ENCODE measurements at regions not wholly inside any gene's neighbourhood (a gene's known extent, or its start where the extent isn't known, plus 50 kb on each side); places are given as distances from the start of the nearest gene placed in this dataset.

GRCh38 chr22:48224332-48224731, 1461.9 kb downstream of the TBC1D22A start:
- DNase-seq (ENCODE audit: low read depth in 2 of 2), result no peak

GRCh38 chr22:48223488-48224190, 1461.2 kb downstream of the TBC1D22A start:
- DNase-seq (ENCODE audit: low read depth in 2 of 2), result no peak

GRCh38 chr22:48222742-48223487, 1460.5 kb downstream of the TBC1D22A start:
- no peak for DNase-seq (ENCODE audit: low read depth in 2 of 2)

- no peak for DNase-seq (ENCODE audit: low read depth in 2 of 2)
Observed at GRCh38 chr22:48218889-48219420, 1456.5 kb downstream of the TBC1D22A start.

- no peak for DNase-seq (ENCODE audit: low read depth in 2 of 2)
Observed at GRCh38 chr22:48217596-48217995, 1455.1 kb downstream of the TBC1D22A start.

DNA sequence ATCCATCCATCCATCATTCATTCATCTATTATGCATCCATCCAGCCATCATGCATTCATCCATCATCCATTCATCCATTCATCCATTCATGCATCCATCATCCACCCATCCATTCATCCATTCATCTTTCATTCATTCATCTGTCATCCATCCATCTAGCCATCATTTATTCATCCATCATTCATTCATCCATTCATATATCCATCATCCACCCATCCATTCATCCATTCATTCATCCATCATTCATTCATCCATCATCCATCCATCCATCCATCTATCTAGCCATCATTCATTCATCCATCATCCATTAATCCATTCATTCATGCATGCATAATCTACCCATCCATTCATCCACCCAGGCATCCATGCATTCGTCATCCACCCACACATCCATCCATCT, 1450.3 kb downstream of the TBC1D22A start:
- DNase-seq (ENCODE audit: low read depth in 2 of 2), result no peak

DNA sequence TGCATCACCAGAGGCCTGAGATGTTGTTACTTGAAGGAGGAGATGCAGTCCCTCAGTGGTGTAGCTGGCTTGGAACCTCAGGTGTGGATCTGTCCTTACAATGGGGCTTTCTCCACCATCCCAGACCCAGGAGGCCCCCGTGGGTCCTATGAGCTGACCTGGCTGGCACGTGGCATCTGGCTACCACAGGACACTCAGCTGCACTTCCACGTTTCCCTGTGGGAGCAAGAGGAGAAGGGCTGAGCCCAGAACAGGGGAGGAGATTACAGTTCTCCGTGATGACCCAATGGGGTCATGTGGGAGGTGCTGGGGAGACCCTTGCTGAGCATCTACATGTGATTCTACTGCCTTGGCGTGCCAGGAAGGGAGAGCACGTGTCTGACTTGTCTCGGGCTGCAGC, 1448.4 kb downstream of the TBC1D22A start:
- DNase-seq (ENCODE audit: low read depth in 2 of 2), result no peak

GRCh38 chr22:48210198-48210580, 1447.7 kb downstream of the TBC1D22A start:
- DNase-seq (ENCODE audit: low read depth in 2 of 2), result no peak

GRCh38 chr22:48209473-48210197, 1447.2 kb downstream of the TBC1D22A start:
- no peak for DNase-seq (ENCODE audit: low read depth in 2 of 2)

- no peak for DNase-seq (ENCODE audit: low read depth in 2 of 2)
Observed at GRCh38 chr22:48208894-48209293, 1446.4 kb downstream of the TBC1D22A start.

DNA sequence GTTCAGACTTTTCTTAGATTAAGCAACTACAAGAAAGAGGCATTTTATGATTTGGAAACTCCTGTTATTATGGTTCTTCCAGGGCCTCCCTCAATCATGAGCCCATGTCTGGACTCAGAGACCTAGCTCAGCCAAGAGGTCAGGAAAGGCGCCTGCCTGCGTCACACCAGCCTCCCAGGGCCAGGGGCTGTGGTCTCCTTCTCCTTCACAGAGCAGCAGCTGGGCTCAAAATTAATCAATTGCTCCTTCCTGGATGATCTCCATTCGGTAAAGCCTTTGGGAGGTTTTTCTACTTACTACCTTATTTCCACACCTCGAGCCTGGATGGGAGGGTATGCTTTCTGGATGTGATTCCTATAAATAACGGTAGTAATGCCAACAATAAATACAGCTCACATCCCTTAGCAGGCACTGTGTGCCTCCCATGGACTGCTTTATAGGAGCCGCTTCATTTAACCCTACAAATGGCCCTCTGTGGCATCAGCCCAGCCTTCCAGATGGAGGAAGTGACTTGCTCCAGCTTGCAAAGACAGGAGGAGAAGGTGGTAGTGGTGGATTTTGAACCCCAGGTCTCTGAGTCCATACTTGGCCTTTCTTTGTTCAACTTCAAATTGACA, 1445.6 kb downstream of the TBC1D22A start:
- DNase-seq (ENCODE audit: low read depth in 2 of 2), result no peak

- no peak for DNase-seq (ENCODE audit: low read depth in 2 of 2)
Observed at GRCh38 chr22:48205790-48206189, 1443.3 kb downstream of the TBC1D22A start.

DNA sequence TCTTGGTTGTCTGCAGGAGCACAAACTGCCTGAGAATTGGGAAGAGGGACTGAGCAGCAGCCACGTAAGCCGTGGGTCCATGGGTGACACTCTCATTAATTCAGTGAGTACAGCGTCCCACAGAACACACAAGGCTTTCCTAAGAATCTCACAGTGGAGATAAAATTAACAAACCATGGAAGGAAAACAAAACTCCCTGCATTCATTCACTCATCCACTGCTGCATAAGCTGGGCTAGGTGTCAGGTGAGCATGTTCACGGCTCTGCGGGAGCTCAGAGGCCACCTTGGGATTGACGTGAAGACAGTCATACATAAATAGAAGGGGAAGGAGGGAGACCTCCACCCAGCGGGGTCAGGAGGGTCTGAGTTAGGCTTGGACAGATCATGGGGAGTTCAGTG, 1442.7 kb downstream of the TBC1D22A start:
- DNase-seq (ENCODE audit: low read depth in 2 of 2), result no peak

DNA sequence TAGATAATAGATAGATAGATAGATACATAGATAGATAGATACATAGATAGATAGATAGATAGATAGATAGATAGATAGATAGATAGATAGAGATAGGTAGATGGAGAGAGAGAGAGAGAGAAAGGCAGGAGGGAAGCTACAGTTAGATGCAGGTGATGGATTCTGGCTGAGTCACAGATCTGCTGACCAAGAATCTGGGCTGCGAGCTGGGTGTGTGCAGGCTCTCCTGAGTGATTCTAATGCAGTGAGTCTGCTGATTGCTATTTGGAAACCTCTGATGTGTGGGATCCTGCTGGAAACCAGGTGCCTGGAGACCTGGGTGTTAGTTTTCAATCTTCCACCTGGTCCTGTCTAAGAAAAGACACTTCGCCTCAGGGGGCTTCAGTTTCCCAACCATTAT, 1441.8 kb downstream of the TBC1D22A start:
- DNase-seq (ENCODE audit: low read depth in 2 of 2), result no peak

GRCh38 chr22:48199667-48200066, 1437.2 kb downstream of the TBC1D22A start:
- DNase-seq (ENCODE audit: low read depth in 2 of 2), result no peak

DNA sequence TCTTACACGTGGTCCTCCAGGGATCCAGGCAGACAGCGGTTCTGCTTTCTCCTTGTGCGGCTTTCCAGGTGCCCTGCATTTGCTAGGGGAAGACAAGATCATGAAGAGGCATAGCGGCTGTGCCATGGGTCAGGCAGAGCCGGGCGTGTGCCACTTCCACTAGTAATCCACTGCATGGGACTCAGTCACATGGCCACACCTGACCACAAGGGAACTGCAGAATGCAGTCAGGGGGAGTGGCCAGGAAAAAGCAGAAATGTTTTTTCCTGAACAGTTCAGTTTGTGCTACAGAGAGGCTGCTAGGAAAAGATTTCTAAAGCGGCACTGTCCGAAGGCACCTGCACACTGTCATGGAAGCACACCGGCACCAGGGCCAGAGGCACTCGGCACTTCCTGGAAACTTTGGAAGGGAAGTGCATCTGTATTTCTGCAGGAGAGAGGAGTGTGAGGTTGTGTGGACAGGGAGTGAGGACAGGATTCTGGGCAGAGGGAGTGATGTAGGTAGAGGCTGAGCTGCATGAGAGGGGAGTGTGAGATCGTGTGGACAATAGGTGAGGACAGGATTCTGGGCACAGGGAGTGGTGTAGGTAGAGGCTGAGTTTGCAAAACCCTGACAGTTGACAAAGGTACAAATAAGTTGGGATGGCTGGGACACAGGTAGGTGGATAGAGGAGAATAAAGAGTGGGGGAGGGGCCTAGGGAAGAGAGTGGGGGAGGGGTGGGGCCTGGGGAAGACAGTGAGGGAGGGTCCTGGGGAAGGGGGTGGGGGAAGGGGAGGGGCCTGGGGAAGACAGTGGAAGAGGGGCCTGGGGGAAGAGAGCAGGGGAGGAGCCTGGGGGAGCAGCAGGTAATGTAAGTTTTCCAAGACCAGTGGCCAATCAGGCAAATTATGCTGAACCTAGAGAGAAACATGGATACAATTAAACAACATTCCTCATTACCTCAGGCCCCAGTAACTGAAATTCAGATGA, 1436.3 kb downstream of the TBC1D22A start:
- DNase-seq (ENCODE audit: low read depth in 2 of 2), result no peak

GRCh38 chr22:48197189-48197690, 1434.8 kb downstream of the TBC1D22A start:
- no peak for DNase-seq (ENCODE audit: low read depth in 2 of 2)

GRCh38 chr22:48192920-48193319, 1430.5 kb downstream of the TBC1D22A start:
- no peak for DNase-seq (ENCODE audit: low read depth in 2 of 2)

DNA sequence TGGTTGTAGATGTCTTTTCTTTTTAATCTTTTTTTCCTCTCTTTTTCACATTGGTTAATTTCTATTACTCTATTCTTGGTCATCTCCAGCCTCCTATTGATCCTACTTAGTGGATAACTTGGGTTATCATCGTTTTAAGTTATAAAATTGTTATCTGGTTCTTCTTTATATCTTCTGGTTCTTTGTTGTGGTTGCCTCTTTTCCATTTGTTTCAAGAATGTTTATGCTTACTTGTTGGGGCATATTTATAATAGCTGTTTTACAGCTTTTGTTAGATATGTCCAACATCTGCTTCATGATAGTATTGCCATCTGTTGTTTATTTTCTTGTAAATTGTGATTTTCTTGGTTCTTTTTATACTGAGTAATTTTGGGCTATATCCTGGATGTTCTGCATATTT, 1429.6 kb downstream of the TBC1D22A start:
- DNase-seq (ENCODE audit: low read depth in 2 of 2), result no peak

GRCh38 chr22:48188231-48188721, 1425.8 kb downstream of the TBC1D22A start:
- no peak for DNase-seq (ENCODE audit: low read depth in 2 of 2)
